Hepatocyte (in vitro differentiated cells): ENCODE measurements at regions not wholly inside any gene's neighbourhood (a gene's known extent, or its start where the extent isn't known, plus 50 kb on each side); places are given as distances from the start of the nearest gene placed in this dataset.

Experiments
- DNase-seq: peaks from one replicate; pipeline ENCODE4 v3.0.0-alpha.2; 2016; ENCODE audit warnings: low spot score
- H2AFZ ChIP-seq: fragments of 200-600 bp; sonication (generic); 2 replicates; pipeline ENCODE4 v1.6.0; 2016; ENCODE audit warnings: antibody characterized with exemption, mild to moderate bottlenecking
- H3K27ac ChIP-seq: fragments of 200-600 bp; sonication (generic); 2 replicates; pipeline ENCODE4 v1.5.1; 2016; ENCODE audit warnings: mild to moderate bottlenecking
- H3K27me3 ChIP-seq: fragments of 200-600 bp; sonication (generic); 2 replicates; pipeline ENCODE4 v1.6.1; 2016
- H3K36me3 ChIP-seq: fragments of 200-600 bp; sonication (generic); replicated peaks from 2 replicates; pipeline ENCODE4 v1.5.1; 2016; ENCODE audit warnings: low read depth; ENCODE audit not compliant: insufficient read depth
- H3K4me1 ChIP-seq: fragments of 200-600 bp; sonication (generic); 2 replicates; pipeline ENCODE4 v1.5.1; 2016; ENCODE audit warnings: mild to moderate bottlenecking, moderate library complexity; ENCODE audit not compliant: insufficient read depth
- H3K4me2 ChIP-seq: fragments of 200-600 bp; sonication (generic); 2 replicates; pipeline ENCODE4 v1.6.0; 2016
- H3K4me3 ChIP-seq: fragments of 200-600 bp; sonication (generic); 2 replicates; pipeline ENCODE4 v1.5.1; 2016; ENCODE audit warnings: mild to moderate bottlenecking
- H3K79me2 ChIP-seq: fragments of 200-600 bp; sonication (generic); 2 replicates; pipeline ENCODE4 v1.6.0; 2017; ENCODE audit warnings: mild to moderate bottlenecking
- H3K9me2 ChIP-seq: fragments of 200-600 bp; sonication (generic); replicated peaks from 2 replicates; pipeline ENCODE4 v1.6.0; 2017; ENCODE audit warnings: mild to moderate bottlenecking; ENCODE audit not compliant: insufficient read depth
- H3K9me3 ChIP-seq: fragments of 200-600 bp; sonication (generic); 2 replicates; pipeline ENCODE4 v1.5.1; 2016; ENCODE audit warnings: low read depth, mild to moderate bottlenecking
- H4K20me1 ChIP-seq: fragments of 200-600 bp; sonication (generic); 2 replicates; pipeline ENCODE4 v1.6.0; 2016; ENCODE audit warnings: mild to moderate bottlenecking; ENCODE audit not compliant: insufficient read depth, poor library complexity, severe bottlenecking
- EZH2 ChIP-seq: fragments of 200-600 bp; sonication (generic); IDR thresholded peaks from 2 replicates; pipeline ENCODE4 v1.6.1; 2016; ENCODE audit warnings: antibody characterized with exemption, mild to moderate bottlenecking, borderline replicate concordance
- EZH2phosphoT487 ChIP-seq: fragments of 200-600 bp; sonication (generic); IDR thresholded peaks from one replicate; pipeline ENCODE4 v1.6.1; 2018; ENCODE audit warnings: antibody characterized with exemption, mild to moderate bottlenecking, low read depth, moderate library complexity; ENCODE audit not compliant: unreplicated experiment, severe bottlenecking
- whole genome bisulfite sequencing: methylation state at CpG from one replicate; pipeline ENCODE4 v1.1.6; 2016; ENCODE audit warnings: low lambda C conversion rate; ENCODE audit errors: missing lambda C conversion rate; 5-methylcytosine and 5-hydroxymethylcytosine counted together
- TF ChIP-seq, protein P1 (sequence below): fragments of 200-600 bp; sonication (generic); IDR thresholded peaks from 2 replicates; pipeline ENCODE4 v1.5.1; 2016; ENCODE audit warnings: antibody characterized with exemption, mild to moderate bottlenecking; ENCODE audit not compliant: poor library complexity

DNA sequence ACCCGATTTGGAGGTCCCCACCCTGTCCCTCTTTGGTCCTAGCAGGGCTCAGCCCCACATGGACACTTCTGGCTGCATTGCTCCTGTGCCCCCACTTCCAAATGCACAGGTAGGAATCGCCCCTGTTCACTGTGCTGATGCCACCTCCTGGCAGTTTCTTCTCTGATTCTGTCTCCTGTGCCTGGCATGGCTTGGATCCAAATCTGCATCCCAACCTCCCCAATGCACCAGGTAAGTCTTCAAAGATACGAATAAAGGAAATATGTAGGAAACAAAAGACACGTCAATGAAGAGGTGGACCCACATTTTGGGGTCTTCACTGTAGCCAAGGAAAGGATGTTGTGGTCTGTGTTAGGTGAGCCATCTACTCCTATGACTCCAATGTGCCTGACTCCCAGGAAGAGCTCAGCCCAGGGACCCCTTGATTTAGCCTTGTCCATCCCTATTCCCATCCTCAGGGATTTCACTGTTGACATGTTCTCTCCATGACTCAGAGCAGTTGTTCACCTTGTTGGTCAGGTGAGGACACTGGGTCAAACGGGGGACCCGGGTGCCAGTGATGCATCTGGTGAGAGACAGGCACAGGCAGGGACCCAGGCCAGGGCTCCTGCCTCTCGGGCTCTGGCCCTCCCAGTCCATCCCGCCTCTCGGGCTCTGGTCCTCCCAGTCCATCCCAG is 341.8 kb downstream of the CXCL12 start:
- WGBS, result 84% methylated on average over 9 of the region's 9 CpGs

DNA sequence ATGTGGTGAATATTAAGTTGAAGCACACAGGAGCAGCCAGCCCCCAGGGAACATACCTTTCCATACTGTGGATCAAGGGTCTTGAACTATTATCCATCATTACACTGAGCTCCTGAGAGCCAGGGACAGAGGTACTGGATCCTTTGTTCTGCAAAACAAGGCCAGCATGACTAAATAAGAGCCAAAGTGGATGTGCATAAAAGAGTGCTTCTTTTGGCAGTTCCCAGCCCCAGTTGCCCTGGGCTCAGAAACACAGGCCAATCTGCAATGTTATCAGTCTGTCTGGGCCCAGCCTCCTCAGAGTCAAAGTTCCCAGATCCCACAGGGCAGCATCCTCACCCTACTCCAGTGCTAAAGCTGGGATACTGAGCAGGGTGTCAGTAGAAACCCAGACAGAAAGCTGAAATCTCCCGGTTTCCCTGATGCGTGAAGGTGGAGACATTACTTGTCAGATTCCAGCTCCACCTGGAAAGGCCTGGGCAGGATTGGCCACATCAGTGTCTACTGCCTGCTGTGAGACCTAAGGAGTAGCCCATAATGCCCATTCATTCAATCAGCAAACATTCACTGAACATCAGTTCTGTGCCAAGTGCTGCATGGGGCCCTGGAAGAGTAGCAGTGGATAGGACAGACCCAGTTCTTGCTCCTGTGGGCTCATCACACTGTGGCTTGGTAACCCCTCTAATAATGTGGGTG is 342.7 kb downstream of the CXCL12 start:
- H3K4me1 ChIP-seq, result peaks cover 11% of the 10 kb centered on the region
- H2AFZ ChIP-seq, result no peak overlapping the region
- H3K4me2 ChIP-seq, result no peak overlapping the region
- no peaks in the 10 kb centered on the region for H3K9me3 ChIP-seq
- H3K9me2 ChIP-seq, result no peaks in the 10 kb centered on the region
- H4K20me1 ChIP-seq, result no peaks in the 10 kb centered on the region
- TF ChIP-seq, protein P1, sequence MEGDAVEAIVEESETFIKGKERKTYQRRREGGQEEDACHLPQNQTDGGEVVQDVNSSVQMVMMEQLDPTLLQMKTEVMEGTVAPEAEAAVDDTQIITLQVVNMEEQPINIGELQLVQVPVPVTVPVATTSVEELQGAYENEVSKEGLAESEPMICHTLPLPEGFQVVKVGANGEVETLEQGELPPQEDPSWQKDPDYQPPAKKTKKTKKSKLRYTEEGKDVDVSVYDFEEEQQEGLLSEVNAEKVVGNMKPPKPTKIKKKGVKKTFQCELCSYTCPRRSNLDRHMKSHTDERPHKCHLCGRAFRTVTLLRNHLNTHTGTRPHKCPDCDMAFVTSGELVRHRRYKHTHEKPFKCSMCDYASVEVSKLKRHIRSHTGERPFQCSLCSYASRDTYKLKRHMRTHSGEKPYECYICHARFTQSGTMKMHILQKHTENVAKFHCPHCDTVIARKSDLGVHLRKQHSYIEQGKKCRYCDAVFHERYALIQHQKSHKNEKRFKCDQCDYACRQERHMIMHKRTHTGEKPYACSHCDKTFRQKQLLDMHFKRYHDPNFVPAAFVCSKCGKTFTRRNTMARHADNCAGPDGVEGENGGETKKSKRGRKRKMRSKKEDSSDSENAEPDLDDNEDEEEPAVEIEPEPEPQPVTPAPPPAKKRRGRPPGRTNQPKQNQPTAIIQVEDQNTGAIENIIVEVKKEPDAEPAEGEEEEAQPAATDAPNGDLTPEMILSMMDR, result no peak
- no peak for TF ChIP-seq EZH2
- TF ChIP-seq EZH2phosphoT487, result no peak
- H3K27me3 ChIP-seq, result no peaks in the 10 kb centered on the region
- H3K79me2 ChIP-seq, result no peaks in the 10 kb centered on the region
- H3K36me3 ChIP-seq, result no peaks in the 10 kb centered on the region
- no peak overlapping the region for H3K4me3 ChIP-seq
- H3K27ac ChIP-seq, result no peak overlapping the region
- no peak for DNase-seq
- WGBS, result 91% methylated on average over 2 of the region's 2 CpGs

More for the DNA sequence above, 341.8 kb downstream of the CXCL12 start:
- Histone ChIP-seq H3K79me2 (no peaks in the 10 kb centered on the region), H3K9me3 (no peaks in the 10 kb centered on the region), H3K9me2 (no peaks in the 10 kb centered on the region), H3K4me2 (no peak overlapping the region), H3K4me3 (no peak overlapping the region), H3K36me3 (no peaks in the 10 kb centered on the region), H4K20me1 (no peaks in the 10 kb centered on the region), H2AFZ (no peak overlapping the region), H3K4me1 (peaks cover 11% of the 10 kb centered on the region), H3K27ac (no peak overlapping the region), H3K27me3 (no peaks in the 10 kb centered on the region)
- TF ChIP-seq, protein P1, result no peak
- TF ChIP-seq EZH2 (no peak), EZH2phosphoT487 (no peak)
- DNase-seq, result no peak

DNA sequence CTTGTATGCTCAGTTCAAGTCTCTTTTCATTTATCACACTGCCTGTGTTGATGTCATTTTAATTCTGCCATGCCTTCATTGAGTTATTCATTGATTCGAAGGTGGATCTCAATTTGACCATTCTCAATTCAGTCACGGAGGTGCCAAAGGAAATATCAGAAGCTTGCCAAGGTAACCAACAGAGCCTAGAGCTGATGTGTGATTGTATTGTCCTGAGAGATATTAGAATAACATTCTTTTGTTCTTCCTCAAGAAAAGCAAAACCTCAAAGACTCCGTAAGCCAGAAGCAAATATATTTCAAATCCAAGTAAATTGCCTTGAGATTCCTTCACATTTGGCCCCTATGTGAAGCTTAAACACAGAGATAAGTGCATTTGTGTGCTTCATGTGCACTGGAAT is 345.3 kb downstream of the CXCL12 start:
- Histone ChIP-seq H2AFZ (no peak overlapping the region), H3K79me2 (no peaks in the 10 kb centered on the region), H3K36me3 (no peaks in the 10 kb centered on the region), H4K20me1 (no peaks in the 10 kb centered on the region), H3K4me2 (no peak overlapping the region), H3K9me3 (no peaks in the 10 kb centered on the region), H3K4me1 (no peaks in the 10 kb centered on the region), H3K27me3 (no peaks in the 10 kb centered on the region), H3K9me2 (no peaks in the 10 kb centered on the region), H3K4me3 (no peak overlapping the region), H3K27ac (no peak overlapping the region)
- no peak for DNase-seq
- TF ChIP-seq EZH2 (no peak), EZH2phosphoT487 (no peak)
- TF ChIP-seq, protein P1, result no peak
- 81% methylated on average over 3 of the region's 3 CpGs for WGBS
